ENCODE measurements at regions not wholly inside any gene's neighbourhood (a gene's known extent, or its start where the extent isn't known, plus 50 kb on each side); places are given as distances from the start of the nearest gene placed in this dataset.

DNA sequence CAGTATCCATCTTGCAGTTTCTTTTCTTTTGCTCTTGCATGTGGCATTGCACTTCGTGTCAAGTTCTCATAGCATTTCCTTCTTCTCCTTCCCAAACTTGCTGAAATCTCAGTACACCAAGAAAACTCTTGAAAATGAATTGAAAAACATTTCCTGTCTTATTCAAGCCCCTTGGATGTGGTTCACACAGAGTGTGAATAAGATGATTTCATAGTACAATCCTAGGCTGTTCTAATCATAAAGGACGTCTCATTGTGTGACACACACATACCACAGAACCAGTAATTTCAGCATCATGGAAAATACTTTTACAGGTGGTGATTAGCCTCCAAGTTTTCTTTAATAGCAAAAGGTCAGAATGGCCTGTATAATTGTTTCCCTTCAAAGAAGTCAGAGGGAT lies 121.6 kb upstream of the AADACL2 start:
- Mint-ChIP-seq H3K27me3 (no peaks in the 10 kb centered on the region), H3K4me1 (ENCODE audit: low read depth) (no peaks in the 10 kb centered on the region), H3K9me3 (peaks cover 6% of the 10 kb centered on the region), H3K27ac (no peak overlapping the region), H3K36me3 (ENCODE audit: low read depth) (no peaks in the 10 kb centered on the region), H3K4me3 (no peak overlapping the region)
- H3K4me3 ChIP-seq (ENCODE audit: low read length), result no peak overlapping the region
- no peak for ATAC-seq (ENCODE audit: poor library complexity)
- TF ChIP-seq, protein P1, sequence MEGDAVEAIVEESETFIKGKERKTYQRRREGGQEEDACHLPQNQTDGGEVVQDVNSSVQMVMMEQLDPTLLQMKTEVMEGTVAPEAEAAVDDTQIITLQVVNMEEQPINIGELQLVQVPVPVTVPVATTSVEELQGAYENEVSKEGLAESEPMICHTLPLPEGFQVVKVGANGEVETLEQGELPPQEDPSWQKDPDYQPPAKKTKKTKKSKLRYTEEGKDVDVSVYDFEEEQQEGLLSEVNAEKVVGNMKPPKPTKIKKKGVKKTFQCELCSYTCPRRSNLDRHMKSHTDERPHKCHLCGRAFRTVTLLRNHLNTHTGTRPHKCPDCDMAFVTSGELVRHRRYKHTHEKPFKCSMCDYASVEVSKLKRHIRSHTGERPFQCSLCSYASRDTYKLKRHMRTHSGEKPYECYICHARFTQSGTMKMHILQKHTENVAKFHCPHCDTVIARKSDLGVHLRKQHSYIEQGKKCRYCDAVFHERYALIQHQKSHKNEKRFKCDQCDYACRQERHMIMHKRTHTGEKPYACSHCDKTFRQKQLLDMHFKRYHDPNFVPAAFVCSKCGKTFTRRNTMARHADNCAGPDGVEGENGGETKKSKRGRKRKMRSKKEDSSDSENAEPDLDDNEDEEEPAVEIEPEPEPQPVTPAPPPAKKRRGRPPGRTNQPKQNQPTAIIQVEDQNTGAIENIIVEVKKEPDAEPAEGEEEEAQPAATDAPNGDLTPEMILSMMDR (IDR thresholded peaks at IDR 0.05), result no peak
- no peaks in the 10 kb centered on the region for H3K4me1 ChIP-seq (ENCODE audit: insufficient read depth, low read length)
- peaks cover 0 to 2% of the 10 kb centered on the region in 2 experiments for H3K27me3 ChIP-seq (ENCODE audit: control insufficient read depth in 1 of 2, insufficient read depth in 2 of 2, low read length in 2 of 2)
- H3K36me3 ChIP-seq (ENCODE audit: insufficient read depth, low read length), result no peaks in the 10 kb centered on the region
- intact Hi-C loops (cut with DNase I, micrococcal nuclease), result no loop called here
- ChIA-PET POLR2A (no interaction called here), CTCF (no interaction called here)
- DNase-seq, result no peak
- no peaks in the 10 kb centered on the region for H3K9me3 ChIP-seq (ENCODE audit: control insufficient read depth in 1 of 2, insufficient read depth in 1 of 2, low read length in 2 of 2)
- H3K27ac ChIP-seq (ENCODE audit: low read depth in 1 of 2, low read length in 2 of 2), result no peak overlapping the region

- Mint-ChIP-seq H3K27me3 (no peaks in the 10 kb centered on the region), H3K9me3 (peaks cover 6% of the 10 kb centered on the region), H3K4me1 (ENCODE audit: low read depth) (no peaks in the 10 kb centered on the region), H3K4me3 (no peak overlapping the region), H3K36me3 (ENCODE audit: low read depth) (no peaks in the 10 kb centered on the region), H3K27ac (no peak overlapping the region)
- no peaks in the 10 kb centered on the region for H3K9me3 ChIP-seq (ENCODE audit: control insufficient read depth in 1 of 2, insufficient read depth in 1 of 2, low read length in 2 of 2)
- H3K36me3 ChIP-seq (ENCODE audit: insufficient read depth, low read length), result no peaks in the 10 kb centered on the region
- POLR2A ChIA-PET, result no interaction called here
- TF ChIP-seq, protein P1 (IDR thresholded peaks at IDR 0.05), result no peak
- no peaks in the 10 kb centered on the region for H3K4me1 ChIP-seq (ENCODE audit: insufficient read depth, low read length)
- no peaks in the 10 kb centered on the region for H3K27me3 ChIP-seq (ENCODE audit: control insufficient read depth in 1 of 2, insufficient read depth in 2 of 2, low read length in 2 of 2)
- no peak for DNase-seq
- H3K27ac ChIP-seq (ENCODE audit: low read depth in 1 of 2, low read length in 2 of 2), result no peak overlapping the region
- intact Hi-C loops (cut with DNase I, micrococcal nuclease), result no loop called here
- no peak overlapping the region for H3K4me3 ChIP-seq (ENCODE audit: low read length)
- CTCF ChIA-PET, result no interaction called here
- no peak for ATAC-seq (ENCODE audit: poor library complexity)
These were observed 122.3 kb upstream of the AADACL2 start for GRCh38 chr3:151611419-151611818.

GRCh38 chr3:151609491-151609890 lies 124.2 kb upstream of the AADACL2 start:
- no peak for ATAC-seq (ENCODE audit: poor library complexity)
- no peak for DNase-seq
- Mint-ChIP-seq H3K27me3 (no peaks in the 10 kb centered on the region), H3K4me3 (no peak overlapping the region), H3K36me3 (ENCODE audit: low read depth) (no peaks in the 10 kb centered on the region), H3K4me1 (ENCODE audit: low read depth) (no peaks in the 10 kb centered on the region), H3K27ac (no peak overlapping the region), H3K9me3 (peaks cover 6% of the 10 kb centered on the region)
- intact Hi-C loops (cut with DNase I, micrococcal nuclease), result no loop called here
- POLR2A ChIA-PET, result no interaction called here
- peaks cover 0 to 4% of the 10 kb centered on the region in 2 experiments for H3K27me3 ChIP-seq (ENCODE audit: control insufficient read depth in 1 of 2, insufficient read depth in 2 of 2, low read length in 2 of 2)
- no peaks in the 10 kb centered on the region for H3K9me3 ChIP-seq (ENCODE audit: control insufficient read depth in 1 of 2, insufficient read depth in 1 of 2, low read length in 2 of 2)
- H3K4me3 ChIP-seq (ENCODE audit: low read length), result no peak overlapping the region
- H3K4me1 ChIP-seq (ENCODE audit: insufficient read depth, low read length), result no peaks in the 10 kb centered on the region
- H3K27ac ChIP-seq (ENCODE audit: low read depth in 1 of 2, low read length in 2 of 2), result no peak overlapping the region
- CTCF ChIA-PET, result no interaction called here
- TF ChIP-seq, protein P1 (IDR thresholded peaks at IDR 0.05), result no peak
- no peaks in the 10 kb centered on the region for H3K36me3 ChIP-seq (ENCODE audit: insufficient read depth, low read length)
